ENCODE measurements at regions not wholly inside any gene's neighbourhood (a gene's known extent, or its start where the extent isn't known, plus 50 kb on each side); places are given as distances from the start of the nearest gene placed in this dataset.

DNA sequence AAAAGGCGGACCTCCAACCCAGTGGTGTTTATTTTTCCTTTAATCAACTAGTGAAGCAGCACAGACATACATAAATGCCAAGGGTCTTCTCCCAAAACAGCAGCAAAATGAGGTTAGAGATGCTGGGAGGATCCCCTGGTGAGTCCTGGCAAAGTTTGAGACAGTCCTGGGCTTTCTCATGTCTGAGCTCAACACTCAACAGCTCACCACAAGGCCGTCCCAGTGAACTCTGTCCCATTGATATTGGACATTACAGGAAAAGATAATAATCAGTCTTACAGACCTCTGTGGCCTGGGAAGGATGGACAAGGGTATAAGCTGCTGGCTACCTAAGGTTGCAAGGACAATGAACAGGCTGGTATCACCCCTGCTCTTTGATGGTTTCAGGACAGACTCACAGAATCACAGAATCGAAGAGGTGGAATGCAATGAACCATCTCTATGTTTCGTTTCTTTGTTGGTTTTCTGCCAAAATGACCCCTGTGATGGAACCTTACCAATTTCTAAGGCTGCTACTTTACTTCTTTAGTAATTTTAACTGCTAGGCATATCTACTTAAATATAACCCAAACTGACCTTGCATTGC, 551.8 kb downstream of the RAB28 start:
- no peaks in the 10 kb centered on the region for H3K9me3 Mint-ChIP-seq
- no peaks in the 10 kb centered on the region for H4K20me1 ChIP-seq (replicated peaks; ENCODE audit: insufficient read depth)
- H3K36me3 Mint-ChIP-seq (ENCODE audit: low read depth): no peaks in the 10 kb centered on the region
- no peaks in the 10 kb centered on the region; the same call in 2 of the 3 replicates for H3K4me1 Mint-ChIP-seq
- no peak for ATAC-seq
- no peak overlapping the region for H2AFZ ChIP-seq
- peaks cover 4% of the 10 kb centered on the region; the same call in 1 of the 2 replicates for H3K9me2 ChIP-seq (ENCODE audit: insufficient read depth)
- H3K36me3 ChIP-seq (ENCODE audit: insufficient read depth): no peaks in the 10 kb centered on the region
- H3K27ac Mint-ChIP-seq: no peak overlapping the region
- H3K4me2 ChIP-seq: no peak overlapping the region
- H3K27me3 ChIP-seq (ENCODE audit: insufficient read depth): no peaks in the 10 kb centered on the region
- H3K4me3 ChIP-seq: no peak overlapping the region
- no peaks in the 10 kb centered on the region for H3K4me1 ChIP-seq (ENCODE audit: insufficient read depth)
- H3K79me2 ChIP-seq (replicated peaks; ENCODE audit: insufficient read depth): no peaks in the 10 kb centered on the region
- H3F3A ChIP-seq (replicated peaks; ENCODE audit: low read depth): no peaks in the 10 kb centered on the region
- no peak for DNase-seq (ENCODE audit: low spot score)
- no peaks in the 10 kb centered on the region for H3K27me3 Mint-ChIP-seq (ENCODE audit: insufficient read depth, low read depth, poor library complexity)
- H3K4me3 Mint-ChIP-seq: no peak overlapping the region
- H3K27ac ChIP-seq (ENCODE audit: low read depth): no peak overlapping the region
- TF ChIP-seq, protein P1, sequence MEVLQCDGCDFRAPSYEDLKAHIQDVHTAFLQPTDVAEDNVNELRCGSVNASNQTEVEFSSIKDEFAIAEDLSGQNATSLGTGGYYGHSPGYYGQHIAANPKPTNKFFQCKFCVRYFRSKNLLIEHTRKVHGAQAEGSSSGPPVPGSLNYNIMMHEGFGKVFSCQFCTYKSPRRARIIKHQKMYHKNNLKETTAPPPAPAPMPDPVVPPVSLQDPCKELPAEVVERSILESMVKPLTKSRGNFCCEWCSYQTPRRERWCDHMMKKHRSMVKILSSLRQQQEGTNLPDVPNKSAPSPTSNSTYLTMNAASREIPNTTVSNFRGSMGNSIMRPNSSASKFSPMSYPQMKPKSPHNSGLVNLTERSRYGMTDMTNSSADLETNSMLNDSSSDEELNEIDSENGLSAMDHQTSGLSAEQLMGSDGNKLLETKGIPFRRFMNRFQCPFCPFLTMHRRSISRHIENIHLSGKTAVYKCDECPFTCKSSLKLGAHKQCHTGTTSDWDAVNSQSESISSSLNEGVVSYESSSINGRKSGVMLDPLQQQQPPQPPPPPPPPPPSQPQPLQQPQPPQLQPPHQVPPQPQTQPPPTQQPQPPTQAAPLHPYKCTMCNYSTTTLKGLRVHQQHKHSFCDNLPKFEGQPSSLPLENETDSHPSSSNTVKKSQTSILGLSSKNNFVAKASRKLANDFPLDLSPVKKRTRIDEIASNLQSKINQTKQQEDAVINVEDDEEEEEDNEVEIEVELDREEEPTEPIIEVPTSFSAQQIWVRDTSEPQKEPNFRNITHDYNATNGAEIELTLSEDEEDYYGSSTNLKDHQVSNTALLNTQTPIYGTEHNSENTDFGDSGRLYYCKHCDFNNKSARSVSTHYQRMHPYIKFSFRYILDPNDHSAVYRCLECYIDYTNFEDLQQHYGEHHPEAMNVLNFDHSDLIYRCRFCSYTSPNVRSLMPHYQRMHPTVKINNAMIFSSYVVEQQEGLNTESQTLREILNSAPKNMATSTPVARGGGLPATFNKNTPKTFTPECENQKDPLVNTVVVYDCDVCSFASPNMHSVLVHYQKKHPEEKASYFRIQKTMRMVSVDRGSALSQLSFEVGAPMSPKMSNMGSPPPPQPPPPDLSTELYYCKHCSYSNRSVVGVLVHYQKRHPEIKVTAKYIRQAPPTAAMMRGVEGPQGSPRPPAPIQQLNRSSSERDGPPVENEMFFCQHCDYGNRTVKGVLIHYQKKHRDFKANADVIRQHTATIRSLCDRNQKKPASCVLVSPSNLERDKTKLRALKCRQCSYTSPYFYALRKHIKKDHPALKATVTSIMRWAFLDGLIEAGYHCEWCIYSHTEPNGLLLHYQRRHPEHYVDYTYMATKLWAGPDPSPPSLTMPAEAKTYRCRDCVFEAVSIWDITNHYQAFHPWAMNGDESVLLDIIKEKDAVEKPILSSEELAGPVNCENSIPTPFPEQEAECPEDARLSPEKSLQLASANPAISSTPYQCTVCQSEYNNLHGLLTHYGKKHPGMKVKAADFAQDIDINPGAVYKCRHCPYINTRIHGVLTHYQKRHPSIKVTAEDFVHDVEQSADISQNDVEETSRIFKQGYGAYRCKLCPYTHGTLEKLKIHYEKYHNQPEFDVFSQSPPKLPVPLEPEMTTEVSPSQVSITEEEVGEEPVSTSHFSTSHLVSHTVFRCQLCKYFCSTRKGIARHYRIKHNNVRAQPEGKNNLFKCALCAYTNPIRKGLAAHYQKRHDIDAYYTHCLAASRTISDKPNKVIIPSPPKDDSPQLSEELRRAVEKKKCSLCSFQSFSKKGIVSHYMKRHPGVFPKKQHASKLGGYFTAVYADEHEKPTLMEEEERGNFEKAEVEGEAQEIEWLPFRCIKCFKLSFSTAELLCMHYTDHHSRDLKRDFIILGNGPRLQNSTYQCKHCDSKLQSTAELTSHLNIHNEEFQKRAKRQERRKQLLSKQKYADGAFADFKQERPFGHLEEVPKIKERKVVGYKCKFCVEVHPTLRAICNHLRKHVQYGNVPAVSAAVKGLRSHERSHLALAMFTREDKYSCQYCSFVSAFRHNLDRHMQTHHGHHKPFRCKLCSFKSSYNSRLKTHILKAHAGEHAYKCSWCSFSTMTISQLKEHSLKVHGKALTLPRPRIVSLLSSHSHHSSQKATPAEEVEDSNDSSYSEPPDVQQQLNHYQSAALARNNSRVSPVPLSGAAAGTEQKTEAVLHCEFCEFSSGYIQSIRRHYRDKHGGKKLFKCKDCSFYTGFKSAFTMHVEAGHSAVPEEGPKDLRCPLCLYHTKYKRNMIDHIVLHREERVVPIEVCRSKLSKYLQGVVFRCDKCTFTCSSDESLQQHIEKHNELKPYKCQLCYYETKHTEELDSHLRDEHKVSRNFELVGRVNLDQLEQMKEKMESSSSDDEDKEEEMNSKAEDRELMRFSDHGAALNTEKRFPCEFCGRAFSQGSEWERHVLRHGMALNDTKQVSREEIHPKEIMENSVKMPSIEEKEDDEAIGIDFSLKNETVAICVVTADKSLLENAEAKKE (CRISPR knock-in tag; IDR thresholded peaks at IDR 0.05): no peak
- no peak for TF ChIP-seq CREB1 (CRISPR knock-in tag; IDR thresholded peaks at IDR 0.05; ENCODE audit: low read depth)
- no peak for TF ChIP-seq POLR2AphosphoS5 (IDR thresholded peaks at IDR 0.05; ENCODE audit: low read depth)
- no peak for TF ChIP-seq EZH2phosphoT487 (IDR thresholded peaks at IDR 0.05; ENCODE audit: unreplicated experiment)

DNA sequence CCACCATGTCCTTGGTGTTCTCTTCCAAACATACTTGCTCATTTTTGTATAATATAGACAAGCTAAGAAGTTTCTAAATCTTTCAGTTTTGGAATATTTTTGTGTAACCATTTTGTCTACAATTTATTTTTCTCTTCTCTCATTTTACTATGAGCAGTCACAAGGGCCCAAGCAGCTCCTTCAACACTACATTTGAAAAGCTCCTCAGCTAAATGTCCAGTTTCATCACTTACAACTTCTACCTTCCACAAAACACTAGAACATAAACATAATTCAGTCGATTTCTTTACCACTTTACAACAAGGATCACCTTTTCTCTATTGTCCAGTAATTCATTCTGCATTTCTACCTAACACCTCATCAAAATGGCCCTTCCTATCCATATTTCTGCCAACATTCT, 554.4 kb downstream of the RAB28 start:
- ATAC-seq (no peak), DNase-seq (ENCODE audit: low spot score) (no peak)
- no peak overlapping the region for H3K27ac ChIP-seq (ENCODE audit: low read depth)
- Mint-ChIP-seq H3K4me3 (no peak overlapping the region), H3K27me3 (ENCODE audit: insufficient read depth, low read depth, poor library complexity) (no peaks in the 10 kb centered on the region), H3K9me3 (no peaks in the 10 kb centered on the region), H3K36me3 (ENCODE audit: low read depth) (no peaks in the 10 kb centered on the region), H3K27ac (no peak overlapping the region), H3K4me1 (peaks cover 3% of the 10 kb centered on the region; the same call in 2 of the 3 replicates)
- no peaks in the 10 kb centered on the region for H4K20me1 ChIP-seq (replicated peaks; ENCODE audit: insufficient read depth)
- peaks cover 4% of the 10 kb centered on the region; the same call in 1 of the 2 replicates for H3K9me2 ChIP-seq (ENCODE audit: insufficient read depth)
- H3K79me2 ChIP-seq (replicated peaks; ENCODE audit: insufficient read depth): no peaks in the 10 kb centered on the region
- peaks cover 2% of the 10 kb centered on the region; the same call in 1 of the 2 replicates for H3K4me1 ChIP-seq (ENCODE audit: insufficient read depth)
- H3K36me3 ChIP-seq (ENCODE audit: insufficient read depth): no peaks in the 10 kb centered on the region
- H3F3A ChIP-seq (replicated peaks; ENCODE audit: low read depth): no peaks in the 10 kb centered on the region
- no peak overlapping the region for H3K4me3 ChIP-seq
- H2AFZ ChIP-seq: no peak overlapping the region
- H3K27me3 ChIP-seq (ENCODE audit: insufficient read depth): no peaks in the 10 kb centered on the region
- no peak overlapping the region for H3K4me2 ChIP-seq
- TF ChIP-seq, protein P2, sequence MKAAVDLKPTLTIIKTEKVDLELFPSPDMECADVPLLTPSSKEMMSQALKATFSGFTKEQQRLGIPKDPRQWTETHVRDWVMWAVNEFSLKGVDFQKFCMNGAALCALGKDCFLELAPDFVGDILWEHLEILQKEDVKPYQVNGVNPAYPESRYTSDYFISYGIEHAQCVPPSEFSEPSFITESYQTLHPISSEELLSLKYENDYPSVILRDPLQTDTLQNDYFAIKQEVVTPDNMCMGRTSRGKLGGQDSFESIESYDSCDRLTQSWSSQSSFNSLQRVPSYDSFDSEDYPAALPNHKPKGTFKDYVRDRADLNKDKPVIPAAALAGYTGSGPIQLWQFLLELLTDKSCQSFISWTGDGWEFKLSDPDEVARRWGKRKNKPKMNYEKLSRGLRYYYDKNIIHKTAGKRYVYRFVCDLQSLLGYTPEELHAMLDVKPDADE (IDR thresholded peaks at IDR 0.05): no peak
- TF ChIP-seq EZH2 (IDR thresholded peaks at IDR 0.05; ENCODE audit: low read depth, unreplicated experiment) (no peak), NANOG (IDR thresholded peaks at IDR 0.05; ENCODE audit: borderline replicate concordance) (no peak), JUNB (IDR thresholded peaks at IDR 0.05; ENCODE audit: unreplicated experiment) (no peak), STAT1 (IDR thresholded peaks at IDR 0.05; ENCODE audit: unreplicated experiment) (no peak), EZH2phosphoT487 (IDR thresholded peaks at IDR 0.05; ENCODE audit: unreplicated experiment) (no peak), POLR2AphosphoS5 (IDR thresholded peaks at IDR 0.05; ENCODE audit: low read depth) (no peak), CREB1 (CRISPR knock-in tag; IDR thresholded peaks at IDR 0.05; ENCODE audit: low read depth) (no peak)
- TF ChIP-seq, protein P3, sequence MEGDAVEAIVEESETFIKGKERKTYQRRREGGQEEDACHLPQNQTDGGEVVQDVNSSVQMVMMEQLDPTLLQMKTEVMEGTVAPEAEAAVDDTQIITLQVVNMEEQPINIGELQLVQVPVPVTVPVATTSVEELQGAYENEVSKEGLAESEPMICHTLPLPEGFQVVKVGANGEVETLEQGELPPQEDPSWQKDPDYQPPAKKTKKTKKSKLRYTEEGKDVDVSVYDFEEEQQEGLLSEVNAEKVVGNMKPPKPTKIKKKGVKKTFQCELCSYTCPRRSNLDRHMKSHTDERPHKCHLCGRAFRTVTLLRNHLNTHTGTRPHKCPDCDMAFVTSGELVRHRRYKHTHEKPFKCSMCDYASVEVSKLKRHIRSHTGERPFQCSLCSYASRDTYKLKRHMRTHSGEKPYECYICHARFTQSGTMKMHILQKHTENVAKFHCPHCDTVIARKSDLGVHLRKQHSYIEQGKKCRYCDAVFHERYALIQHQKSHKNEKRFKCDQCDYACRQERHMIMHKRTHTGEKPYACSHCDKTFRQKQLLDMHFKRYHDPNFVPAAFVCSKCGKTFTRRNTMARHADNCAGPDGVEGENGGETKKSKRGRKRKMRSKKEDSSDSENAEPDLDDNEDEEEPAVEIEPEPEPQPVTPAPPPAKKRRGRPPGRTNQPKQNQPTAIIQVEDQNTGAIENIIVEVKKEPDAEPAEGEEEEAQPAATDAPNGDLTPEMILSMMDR (conservative IDR thresholded peaks at IDR 0.05; ENCODE audit: low read depth in 2 of 2): no peak
